Activated CD8-positive, alpha-beta T cell treated with anti-CD3 and anti-CD28 coated beads, Interleukin-2, amount 10 ng/mL, durations not matched to agents 7 days and 5 days (primary cell): ENCODE measurements at regions not wholly inside any gene's neighbourhood (a gene's known extent, or its start where the extent isn't known, plus 50 kb on each side); places are given as distances from the start of the nearest gene placed in this dataset.
"Not testable (repeated sequence)": the region's sequence is repeated elsewhere in the genome, so short reads cannot be mapped to it uniquely, and the experiment has no call there.

Experiments
- ATAC-seq: fragments of 150-1000 bp; cut with Tn5 transposase; one replicate; pipeline ENCODE4 v1.10.0; 2021; ENCODE audit warnings: moderate library complexity
- CTCF ChIA-PET: fragments of 350-600 bp; sonication (Branson Sonifier 250); formaldehyde crosslinking; loops from one replicate; lab custom pipeline; 2021; ENCODE audit warnings: antibody characterized with exemption; lab: Charles Lee
- POLR2A ChIA-PET: fragments of 350-600 bp; sonication (Branson Sonifier 250); formaldehyde crosslinking; loops from one replicate; lab custom pipeline; 2021; ENCODE audit warnings: antibody characterized with exemption; lab: Charles Lee
- DNase-seq: peaks from one replicate; pipeline ENCODE4 v3.0.0-alpha.2; 2020
- H3K27ac Mint-ChIP-seq: one replicate; pipeline ENCODE4 v1.8.0; 2021; ENCODE audit warnings: mild to moderate bottlenecking, mixed read lengths
- H3K27me3 Mint-ChIP-seq: one replicate; pipeline ENCODE4 v1.8.0; 2021; ENCODE audit warnings: low read depth, mixed read lengths
- H3K36me3 Mint-ChIP-seq: one replicate; pipeline ENCODE4 v1.8.0; 2021; ENCODE audit warnings: low read depth, mixed read lengths
- H3K4me1 Mint-ChIP-seq: one replicate; pipeline ENCODE4 v1.8.0; 2021; ENCODE audit warnings: low read depth, mixed read lengths
- H3K4me3 Mint-ChIP-seq: one replicate; pipeline ENCODE4 v1.8.0; 2021; ENCODE audit warnings: mild to moderate bottlenecking, mixed read lengths
- H3K9me3 Mint-ChIP-seq: one replicate; pipeline ENCODE4 v1.8.0; 2022; ENCODE audit warnings: mixed read lengths; ENCODE audit not compliant: insufficient read depth

- ChIA-PET CTCF (no interaction called here), POLR2A (no interaction called here)
- no peaks in the 10 kb centered on the region for H3K36me3 Mint-ChIP-seq
- no peak for DNase-seq
- no peaks in the 10 kb centered on the region for H3K9me3 Mint-ChIP-seq
- no peak overlapping the region for H3K4me3 Mint-ChIP-seq
- peaks cover 7% of the 10 kb centered on the region for H3K27me3 Mint-ChIP-seq
- no peak overlapping the region for H3K27ac Mint-ChIP-seq
- no peak for ATAC-seq
- H3K4me1 Mint-ChIP-seq: no peaks in the 10 kb centered on the region
Observed at GRCh38 chr1:199821029-199821779, 206.3 kb upstream of the NR5A2 start.

- ATAC-seq: no peak
- H3K4me1 Mint-ChIP-seq: no peaks in the 10 kb centered on the region
- DNase-seq: no peak
- no peak overlapping the region for H3K4me3 Mint-ChIP-seq
- H3K9me3 Mint-ChIP-seq: peaks cover 5% of the 10 kb centered on the region
- ChIA-PET CTCF (interaction anchor here (0.7 to 1.0 kb wide), 2 partner anchors 8 to 9 kb away, joined by 3 read pairs; no protein-coding TSS in a partner anchor), POLR2A (interaction anchor here (0.5 kb wide), 1 partner anchor 29 kb away, joined by 3 read pairs; no protein-coding TSS in a partner anchor)
- H3K27me3 Mint-ChIP-seq: peaks cover 1% of the 10 kb centered on the region
- no peak overlapping the region for H3K27ac Mint-ChIP-seq
- no peaks in the 10 kb centered on the region for H3K36me3 Mint-ChIP-seq
Observed at GRCh38 chr1:199832451-199832850, 195.1 kb upstream of the NR5A2 start.

DNA sequence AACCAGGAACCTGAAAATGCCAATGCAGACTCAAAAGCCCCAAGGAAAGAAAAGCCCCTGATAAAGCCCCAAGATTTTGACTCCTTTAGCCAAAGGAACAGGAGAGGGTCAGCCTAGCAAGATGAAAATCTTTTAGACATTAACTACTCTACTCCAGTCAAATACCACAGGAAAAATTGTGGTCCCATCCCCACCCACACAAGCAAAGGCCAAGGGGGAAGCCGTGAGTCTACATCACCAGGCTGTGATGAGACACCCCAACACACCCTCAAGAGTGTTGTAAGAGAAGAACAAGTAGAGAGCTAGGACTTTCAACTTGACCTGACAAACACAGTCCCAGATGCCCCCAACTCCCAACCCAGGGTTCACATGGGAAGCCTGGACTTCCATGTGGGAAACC lies 192.8 kb upstream of the NR5A2 start:
- Mint-ChIP-seq H3K27me3 (peaks cover 2% of the 10 kb centered on the region), H3K4me1 (no peaks in the 10 kb centered on the region), H3K36me3 (no peaks in the 10 kb centered on the region), H3K4me3 (no peak overlapping the region), H3K9me3 (peaks cover 5% of the 10 kb centered on the region), H3K27ac (no peak overlapping the region)
- no peak for ATAC-seq
- no peak for DNase-seq
- CTCF ChIA-PET: no interaction called here
- POLR2A ChIA-PET: no interaction called here

GRCh38 chr1:199836430-199836829 lies 191.1 kb upstream of the NR5A2 start:
- Mint-ChIP-seq H3K4me1 (no peaks in the 10 kb centered on the region), H3K9me3 (peaks cover 5% of the 10 kb centered on the region), H3K36me3 (no peaks in the 10 kb centered on the region), H3K27ac (no peak overlapping the region), H3K27me3 (peaks cover 2% of the 10 kb centered on the region), H3K4me3 (no peak overlapping the region)
- ChIA-PET POLR2A (no interaction called here), CTCF (no interaction called here)
- no peak for DNase-seq
- no peak for ATAC-seq

GRCh38 chr1:199837321-199837720 lies 190.2 kb upstream of the NR5A2 start:
- Mint-ChIP-seq H3K27ac (no peak overlapping the region), H3K9me3 (peaks cover 5% of the 10 kb centered on the region), H3K36me3 (no peaks in the 10 kb centered on the region), H3K4me3 (no peak overlapping the region), H3K27me3 (peaks cover 2% of the 10 kb centered on the region), H3K4me1 (no peaks in the 10 kb centered on the region)
- ChIA-PET CTCF (no interaction called here), POLR2A (no interaction called here)
- DNase-seq (no peak), ATAC-seq (no peak)

DNA sequence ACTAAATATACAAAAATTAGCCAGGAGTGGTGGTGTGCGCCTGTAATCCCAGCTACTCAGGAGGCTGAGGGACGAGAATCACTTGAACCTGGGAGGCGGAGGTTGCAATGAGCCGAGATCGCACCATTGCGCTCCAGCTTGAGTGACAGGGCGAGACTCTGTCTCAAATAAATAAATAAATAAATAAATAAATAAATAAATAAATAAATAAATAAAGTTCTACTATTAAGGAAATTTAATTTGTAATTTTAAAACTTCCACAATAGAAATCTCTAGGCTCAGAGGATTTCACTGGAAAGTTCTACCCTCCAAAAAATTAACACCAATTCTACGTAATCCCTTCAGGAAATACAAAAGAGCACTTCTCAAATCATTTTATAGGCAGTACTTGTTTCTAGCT lies 187.9 kb upstream of the NR5A2 start:
- ATAC-seq, H3K9me3 Mint-ChIP-seq, POLR2A ChIA-PET, H3K27me3 Mint-ChIP-seq, H3K27ac Mint-ChIP-seq, DNase-seq, H3K4me3 Mint-ChIP-seq, H3K4me1 Mint-ChIP-seq, H3K36me3 Mint-ChIP-seq, CTCF ChIA-PET: not testable (repeated sequence)

DNA sequence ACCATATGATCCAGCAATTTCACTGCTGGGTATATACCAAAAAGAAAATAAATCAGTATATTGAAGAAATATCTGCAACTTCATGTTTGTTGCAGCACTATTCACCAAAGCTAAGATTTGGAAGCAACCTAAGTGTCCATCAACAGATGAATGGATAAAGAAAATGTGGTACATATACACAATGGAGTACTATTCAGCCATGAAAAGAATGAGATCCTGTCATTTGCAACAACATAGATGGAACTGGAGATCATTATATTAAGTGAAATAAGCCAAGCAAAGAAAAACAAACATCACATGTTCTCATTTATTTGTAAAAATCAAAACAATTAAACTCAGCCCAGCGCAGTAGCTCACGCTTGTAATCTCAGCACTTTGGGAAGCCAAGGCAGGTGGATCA lies 184.4 kb upstream of the NR5A2 start:
- H3K27ac Mint-ChIP-seq, H3K36me3 Mint-ChIP-seq, H3K4me3 Mint-ChIP-seq, DNase-seq, ATAC-seq, CTCF ChIA-PET, H3K9me3 Mint-ChIP-seq, POLR2A ChIA-PET, H3K27me3 Mint-ChIP-seq, H3K4me1 Mint-ChIP-seq: not testable (repeated sequence)

GRCh38 chr1:199843861-199844260 lies 183.6 kb upstream of the NR5A2 start:
- DNase-seq: no peak
- no peak for ATAC-seq
- Mint-ChIP-seq H3K27me3 (no peaks in the 10 kb centered on the region), H3K4me1 (no peaks in the 10 kb centered on the region), H3K4me3 (no peak overlapping the region), H3K9me3 (no peaks in the 10 kb centered on the region), H3K36me3 (no peaks in the 10 kb centered on the region), H3K27ac (no peak overlapping the region)
- POLR2A ChIA-PET: no interaction called here
- CTCF ChIA-PET: no interaction called here

- Mint-ChIP-seq H3K36me3 (no peaks in the 10 kb centered on the region), H3K27ac (no peak overlapping the region), H3K4me1 (no peaks in the 10 kb centered on the region), H3K27me3 (peaks cover 4% of the 10 kb centered on the region), H3K4me3 (no peak overlapping the region), H3K9me3 (no peaks in the 10 kb centered on the region)
- DNase-seq (no peak), ATAC-seq (no peak)
- ChIA-PET CTCF (no interaction called here), POLR2A (no interaction called here)
Observed at GRCh38 chr1:199847021-199847420, 180.5 kb upstream of the NR5A2 start.

DNA sequence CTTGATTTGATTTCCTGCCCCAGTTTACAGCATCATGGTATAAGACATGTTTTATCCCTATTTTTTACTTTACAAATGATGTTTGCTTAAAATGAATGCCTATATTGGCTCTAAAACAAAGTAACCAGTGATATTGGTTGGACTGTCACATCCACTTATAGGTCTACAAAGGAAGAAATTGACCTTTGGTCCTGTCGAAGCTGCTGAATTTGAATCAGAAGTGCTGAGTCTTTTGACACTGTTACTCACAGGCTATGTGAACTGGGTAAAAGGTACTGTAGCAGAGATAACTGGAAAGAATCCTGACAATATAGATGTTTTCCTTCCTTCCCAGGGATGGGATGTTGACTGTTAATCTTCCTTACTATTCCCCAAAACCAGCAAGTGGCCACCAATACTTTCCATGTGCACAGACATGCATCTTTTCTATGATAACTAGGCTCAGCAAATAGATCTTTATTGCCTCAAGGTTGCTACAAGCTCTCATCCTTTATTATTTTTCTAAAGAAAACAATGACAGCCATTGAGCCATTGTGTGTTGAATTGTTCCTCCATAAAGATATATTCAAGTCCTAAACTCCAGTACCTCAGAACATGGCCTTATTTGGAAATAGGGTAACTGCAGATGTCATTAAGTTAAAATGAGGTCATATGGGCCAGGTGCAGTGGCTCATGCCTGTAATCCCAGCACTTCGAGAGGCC lies 175.9 kb upstream of the NR5A2 start:
- Mint-ChIP-seq H3K36me3 (no peaks in the 10 kb centered on the region), H3K4me3 (no peak overlapping the region), H3K9me3 (no peaks in the 10 kb centered on the region), H3K27me3 (peaks cover 6% of the 10 kb centered on the region), H3K27ac (no peak overlapping the region), H3K4me1 (no peaks in the 10 kb centered on the region)
- no peak for ATAC-seq
- no peak for DNase-seq
- ChIA-PET CTCF (no interaction called here), POLR2A (no interaction called here)

DNA sequence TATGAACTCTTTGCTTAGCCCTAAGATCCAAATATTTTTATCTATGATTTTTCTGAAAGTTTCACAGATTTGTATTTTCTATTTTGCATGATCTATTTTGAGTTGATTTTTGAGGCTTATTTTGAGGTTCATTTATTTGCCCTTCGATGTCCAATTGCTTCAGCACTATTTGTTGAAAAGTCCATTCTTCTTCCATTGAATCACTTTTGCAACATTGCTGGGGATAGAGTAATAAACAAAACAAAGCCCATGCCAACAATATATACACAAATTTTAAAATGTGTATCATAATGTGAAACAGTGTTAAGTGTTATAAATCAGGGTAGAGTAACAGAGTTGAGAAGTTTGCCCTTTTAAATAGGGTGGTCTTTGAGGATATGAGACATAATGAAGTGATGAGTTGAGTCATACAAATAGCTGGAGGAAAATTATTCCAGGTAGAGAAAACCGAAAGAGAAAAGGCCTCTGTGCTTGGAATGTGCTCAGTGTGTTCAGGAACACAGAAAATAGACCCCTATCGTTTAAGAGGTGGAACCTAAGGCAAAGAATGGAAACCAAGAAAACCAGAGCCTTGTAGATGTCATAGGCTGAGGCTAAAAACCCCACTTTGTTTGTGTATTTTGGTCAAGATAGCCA lies 172.7 kb upstream of the NR5A2 start:
- no peaks in the 10 kb centered on the region for H3K36me3 Mint-ChIP-seq
- H3K27me3 Mint-ChIP-seq: peaks cover 9% of the 10 kb centered on the region
- ChIA-PET CTCF (no interaction called here), POLR2A (no interaction called here)
- H3K4me3 Mint-ChIP-seq: no peak overlapping the region
- H3K9me3 Mint-ChIP-seq: no peaks in the 10 kb centered on the region
- ATAC-seq: no peak
- no peak overlapping the region for H3K27ac Mint-ChIP-seq
- peaks cover 3% of the 10 kb centered on the region for H3K4me1 Mint-ChIP-seq
- no peak for DNase-seq

GRCh38 chr1:199855580-199855979 lies 171.9 kb upstream of the NR5A2 start:
- Mint-ChIP-seq H3K4me1 (peaks cover 3% of the 10 kb centered on the region), H3K27me3 (peaks cover 9% of the 10 kb centered on the region), H3K4me3 (no peak overlapping the region), H3K9me3 (no peaks in the 10 kb centered on the region), H3K36me3 (no peaks in the 10 kb centered on the region), H3K27ac (no peak overlapping the region)
- ChIA-PET POLR2A (no interaction called here), CTCF (no interaction called here)
- DNase-seq (no peak), ATAC-seq (no peak)
